Lower leg skin (tissue), 4 donors: ENCODE measurements at regions not wholly inside any gene's neighbourhood (a gene's known extent, or its start where the extent isn't known, plus 50 kb on each side); places are given as distances from the start of the nearest gene placed in this dataset.
"Not testable (repeated sequence)": the region's sequence is repeated elsewhere in the genome, so short reads cannot be mapped to it uniquely, and the experiment has no call there.

Experiments
- DNase-seq, 2 donors: peaks; one replicate each; pipeline ENCODE4 v3.0.0-alpha.2; 2019; ENCODE audit warnings: low spot score in 2 of 2
- H3K4me3 ChIP-seq: fragments of 200-600 bp; sonication (generic); 2 replicates; pipeline ENCODE4 v1.5.1; 2017; ENCODE audit warnings: mild to moderate bottlenecking, low read depth; ENCODE audit not compliant: poor library complexity, severe bottlenecking
- CTCF ChIP-seq, 3 donors: fragments of 450-650 bp; IDR thresholded peaks; one replicate each; pipeline ENCODE4 v1.5.1; 2016; ENCODE audit warnings: antibody characterized with exemption in 3 of 3, mild to moderate bottlenecking in 3 of 3, moderate library complexity in 2 of 3
- POLR2A ChIP-seq, 2 donors: fragments of 450-650 bp; IDR thresholded peaks; one replicate each; pipeline ENCODE4 v1.6.1; 2016 to 2017; ENCODE audit warnings: antibody characterized with exemption in 2 of 2, mild to moderate bottlenecking in 1 of 2, moderate library complexity in 1 of 2
- WGBS, 2 donors: methylation state at CpG; one replicate each; pipeline ENCODE4 v1.1.5; 2018; 5-methylcytosine and 5-hydroxymethylcytosine counted together
- intact Hi-C: fragments of 100-400 bp; cut with DNase I; formaldehyde crosslinking; loops from one replicate; pipeline ENCODE4 v1.15.0; 2023; ENCODE audit warnings: low total_unique reads

DNA sequence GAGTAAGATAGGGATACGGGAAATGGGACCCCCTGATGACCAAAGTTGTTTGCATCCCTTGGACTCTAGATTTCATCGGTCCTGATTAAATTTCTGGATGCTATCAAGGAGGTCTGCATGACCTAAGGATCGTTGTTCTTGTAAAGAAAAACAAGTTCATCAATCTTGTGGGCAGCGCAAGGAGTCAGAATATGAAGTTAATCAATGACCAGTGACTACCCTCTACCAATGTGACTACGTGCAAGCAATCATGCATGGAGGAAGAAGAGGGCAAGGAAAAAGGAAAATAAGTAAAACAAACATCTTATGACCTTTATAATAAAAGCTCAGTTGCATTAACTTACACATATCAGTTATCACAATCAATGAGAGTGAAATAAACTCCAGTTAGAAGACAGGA is 139.7 kb downstream of the RTP4 start:
- no peak for DNase-seq
- TF ChIP-seq CTCF (IDR thresholded peaks at IDR 0.05): no peak
- no peak for TF ChIP-seq POLR2A (IDR thresholded peaks at IDR 0.05)
- WGBS, 2 donors: 65 to 82% methylated on average over 5 of the region's 5 CpGs
- intact Hi-C loops: no loop called here
- H3K4me3 ChIP-seq: no peak overlapping the region

- no peak for TF ChIP-seq CTCF (IDR thresholded peaks at IDR 0.05)
- TF ChIP-seq POLR2A (IDR thresholded peaks at IDR 0.05): no peak
- no peak overlapping the region for H3K4me3 ChIP-seq
- intact Hi-C loops: no loop called here
- DNase-seq: no peak
- WGBS, 2 donors: 69 to 73% methylated on average over 1 of the region's 1 CpG
Observed at GRCh38 chr3:187507266-187507665, 139.1 kb downstream of the RTP4 start.

GRCh38 chr3:187504435-187504834 is 136.2 kb downstream of the RTP4 start:
- intact Hi-C loops: no loop called here
- WGBS, 2 donors: 63 to 91% methylated on average over 3 of the region's 3 CpGs
- TF ChIP-seq POLR2A (IDR thresholded peaks at IDR 0.05) (no peak), CTCF (IDR thresholded peaks at IDR 0.05) (no peak)

DNA sequence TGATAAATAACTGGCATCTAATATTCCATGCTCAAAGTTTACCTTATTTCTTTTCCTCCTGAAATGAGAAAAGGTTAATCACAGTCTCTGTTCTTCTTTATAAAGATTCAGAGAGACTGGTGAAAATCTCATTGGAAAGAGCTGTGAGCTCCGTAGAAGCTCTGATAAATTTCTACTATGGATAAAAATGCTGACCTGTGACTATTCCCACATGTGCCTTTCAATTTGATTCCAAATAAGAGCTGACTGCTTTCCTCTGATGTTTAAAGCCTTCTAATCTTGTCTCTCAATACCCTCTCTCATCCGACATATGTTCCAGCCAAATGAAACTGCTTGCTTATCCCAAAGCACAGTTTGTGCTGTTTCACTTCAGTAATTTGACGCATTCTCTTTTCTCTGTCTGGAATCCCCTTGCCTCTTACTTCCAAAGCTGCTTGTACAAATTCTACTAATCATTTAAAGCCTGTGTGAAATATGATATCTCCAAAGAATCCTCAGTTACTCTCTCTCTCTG is 130.1 kb downstream of the RTP4 start:
- H3K4me3 ChIP-seq: no peak overlapping the region
- intact Hi-C loops: no loop called here
- WGBS, 2 donors: 54 to 63% methylated on average over 3 of the region's 3 CpGs
- no peak for DNase-seq
- no peak for TF ChIP-seq CTCF (IDR thresholded peaks at IDR 0.05)
- no peak for TF ChIP-seq POLR2A (IDR thresholded peaks at IDR 0.05)

More at GRCh38 chr3:187504435-187504834, 136.2 kb downstream of the RTP4 start:
- DNase-seq: no peak
- H3K4me3 ChIP-seq: no peak overlapping the region

DNA sequence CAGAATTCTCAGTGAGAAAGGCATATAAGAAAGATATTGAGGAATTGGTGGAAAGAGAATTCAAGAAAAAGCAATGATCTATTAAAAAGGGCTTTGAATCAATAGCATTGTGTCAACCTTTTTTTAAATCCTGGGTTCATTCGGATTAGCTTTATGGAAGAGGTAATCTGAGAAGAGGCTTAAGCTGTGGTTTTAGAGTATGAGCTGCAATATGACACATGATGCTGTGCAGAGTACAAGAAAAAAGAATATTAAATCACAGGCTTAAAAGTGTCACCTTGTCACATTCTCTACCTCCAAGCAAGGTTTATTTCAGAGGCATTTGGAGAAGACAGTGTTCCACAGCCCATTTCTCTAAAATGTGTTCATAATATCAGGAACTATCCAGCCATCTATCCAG is 128.9 kb downstream of the RTP4 start:
- no peak for DNase-seq
- no peak for TF ChIP-seq POLR2A (IDR thresholded peaks at IDR 0.05)
- TF ChIP-seq CTCF (IDR thresholded peaks at IDR 0.05): no peak
- intact Hi-C loops: no loop called here
- WGBS, 2 donors: 73 to 78% methylated on average over 1 of the region's 1 CpG
- no peak overlapping the region for H3K4me3 ChIP-seq

DNA sequence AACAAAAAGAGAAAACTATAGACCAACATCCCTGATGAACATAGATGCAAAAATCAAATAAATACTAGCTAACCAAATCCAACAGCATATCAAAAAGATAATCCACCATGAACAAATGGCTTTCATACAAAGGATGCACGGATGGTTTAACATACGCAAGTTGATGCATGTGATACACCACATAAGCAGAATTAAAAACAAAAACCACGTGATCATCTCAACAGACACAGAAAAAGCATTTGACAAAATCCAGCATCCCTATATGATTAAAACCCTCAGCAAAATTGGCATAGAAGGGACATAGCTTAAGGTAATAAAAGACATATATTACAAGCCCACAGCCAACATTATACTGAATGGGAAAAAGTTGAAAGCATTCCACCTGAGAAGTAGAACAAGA is 125.9 kb downstream of the RTP4 start:
- 87 to 91% methylated on average over 3 of the region's 3 CpGs for WGBS, 2 donors
- DNase-seq, H3K4me3 ChIP-seq, intact Hi-C loops: not testable (repeated sequence)
